Middle frontal gyrus (tissue), 1 donor: ENCODE measurements at regions not wholly inside any gene's neighbourhood (a gene's known extent, or its start where the extent isn't known, plus 50 kb on each side); places are given as distances from the start of the nearest gene placed in this dataset.

Experiments used
- DNase-seq: peaks from one replicate; pipeline ENCODE4 v3.0.0-alpha.2; 2015; ENCODE audit warnings: low spot score; ENCODE audit errors: extremely low spot score

DNA sequence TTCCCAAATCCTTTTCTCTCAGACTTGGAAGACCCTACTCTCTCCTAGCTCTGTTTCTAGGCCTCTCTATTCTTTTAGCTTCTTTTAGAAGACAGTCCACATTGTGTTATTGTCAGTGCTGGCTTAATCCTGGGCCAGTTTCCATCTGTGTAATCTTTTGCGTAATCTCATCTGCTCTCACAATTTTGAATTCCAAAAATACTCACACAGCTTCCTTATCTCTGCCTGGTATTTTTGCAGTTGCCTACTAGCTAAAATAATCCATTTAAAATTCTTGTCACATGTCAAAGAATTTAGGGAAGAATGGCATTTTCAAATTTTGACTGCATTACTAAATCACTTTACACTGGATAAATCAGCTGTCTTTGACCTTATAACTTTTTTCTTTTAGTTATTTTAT lies 200.6 kb upstream of the MEX3C start:
- peak; percentile 66 for DNase-seq

DNA sequence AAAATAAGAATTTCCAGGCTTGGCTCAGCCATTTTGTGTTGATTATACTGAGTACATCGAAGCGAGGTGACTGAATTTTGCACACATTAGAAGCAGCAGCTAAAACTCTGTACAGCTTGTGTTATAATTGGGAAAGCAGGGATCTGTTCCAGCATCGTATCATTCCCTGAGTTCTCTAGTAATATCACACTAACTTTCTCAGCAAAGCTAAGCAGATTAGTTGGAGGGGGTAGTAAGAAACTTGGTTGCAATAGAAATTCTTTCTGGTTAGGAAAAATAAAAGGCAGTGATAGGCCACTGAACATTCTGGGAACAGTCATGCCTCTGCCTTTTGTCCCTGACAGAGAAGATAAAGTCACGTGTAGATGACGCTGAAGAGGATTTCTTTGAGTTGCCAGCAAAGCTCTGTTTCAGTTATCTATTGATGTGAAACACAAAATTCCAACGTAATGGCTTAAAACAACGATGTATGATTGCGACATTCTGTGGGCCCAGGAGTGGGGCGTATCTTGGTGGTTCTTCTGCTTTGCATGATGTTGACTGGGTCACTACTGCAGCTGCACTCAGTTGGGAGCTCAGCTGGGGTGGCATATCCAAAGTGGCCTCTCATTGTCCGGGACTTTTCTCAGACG lies 202.1 kb upstream of the MEX3C start:
- no peak for DNase-seq

DNA sequence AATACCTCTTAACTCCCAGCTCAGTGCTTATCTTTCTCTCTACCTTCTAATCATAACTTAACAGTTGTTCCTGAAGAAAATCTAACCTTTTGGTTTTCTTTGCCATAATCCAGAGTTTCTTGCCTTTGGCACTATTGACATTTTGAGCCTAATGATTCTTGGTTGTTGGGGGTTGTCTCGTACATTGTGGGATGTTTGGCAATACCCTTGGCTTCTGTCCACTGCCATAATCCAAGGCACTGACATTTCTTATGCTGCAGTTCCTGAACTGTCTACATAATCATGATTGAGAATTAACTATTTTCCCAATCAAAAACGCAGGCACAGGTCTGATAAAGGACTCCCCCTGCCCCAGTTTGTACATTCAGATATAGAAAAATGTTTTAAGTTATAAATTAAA lies 203.2 kb upstream of the MEX3C start:
- DNase-seq = no peak

DNA sequence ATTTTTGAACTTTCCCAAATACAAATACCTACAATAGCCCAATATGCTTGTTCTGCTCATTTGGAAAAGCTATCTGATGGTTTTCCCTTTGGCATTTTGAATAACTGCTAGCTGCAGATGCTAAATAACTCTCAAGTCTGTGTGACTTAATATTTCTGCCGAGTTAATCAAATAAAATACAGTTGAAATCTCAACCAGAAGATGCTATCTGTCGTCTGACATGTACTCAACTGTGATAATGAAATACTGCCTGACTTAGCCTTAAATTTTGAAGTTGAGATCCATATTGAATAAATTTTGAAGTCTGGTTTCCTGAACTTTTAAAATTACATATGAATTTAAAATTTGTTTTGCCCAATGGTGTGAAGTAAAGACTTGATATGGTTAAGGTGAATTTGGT lies 204.4 kb upstream of the MEX3C start:
- no peak for DNase-seq

DNA sequence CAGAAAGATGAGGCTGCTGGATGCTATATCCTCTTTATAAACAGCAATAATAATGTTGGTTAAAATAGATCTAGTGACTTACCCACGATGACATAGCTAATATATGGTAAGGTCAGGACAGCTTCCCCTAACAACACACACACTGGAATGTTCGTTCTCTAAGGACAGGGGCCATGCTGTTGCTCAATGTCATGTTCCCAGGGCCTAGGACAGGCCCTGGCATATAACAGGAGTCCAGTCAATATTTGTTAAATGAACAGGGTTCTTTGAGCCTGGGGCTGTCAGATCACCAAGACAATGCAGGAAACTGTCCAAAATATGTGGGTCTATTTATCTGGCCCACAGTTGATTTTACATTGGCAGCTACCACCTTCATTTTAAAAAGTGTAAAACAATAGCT lies 207.1 kb upstream of the MEX3C start:
- DNase-seq = no peak

DNA sequence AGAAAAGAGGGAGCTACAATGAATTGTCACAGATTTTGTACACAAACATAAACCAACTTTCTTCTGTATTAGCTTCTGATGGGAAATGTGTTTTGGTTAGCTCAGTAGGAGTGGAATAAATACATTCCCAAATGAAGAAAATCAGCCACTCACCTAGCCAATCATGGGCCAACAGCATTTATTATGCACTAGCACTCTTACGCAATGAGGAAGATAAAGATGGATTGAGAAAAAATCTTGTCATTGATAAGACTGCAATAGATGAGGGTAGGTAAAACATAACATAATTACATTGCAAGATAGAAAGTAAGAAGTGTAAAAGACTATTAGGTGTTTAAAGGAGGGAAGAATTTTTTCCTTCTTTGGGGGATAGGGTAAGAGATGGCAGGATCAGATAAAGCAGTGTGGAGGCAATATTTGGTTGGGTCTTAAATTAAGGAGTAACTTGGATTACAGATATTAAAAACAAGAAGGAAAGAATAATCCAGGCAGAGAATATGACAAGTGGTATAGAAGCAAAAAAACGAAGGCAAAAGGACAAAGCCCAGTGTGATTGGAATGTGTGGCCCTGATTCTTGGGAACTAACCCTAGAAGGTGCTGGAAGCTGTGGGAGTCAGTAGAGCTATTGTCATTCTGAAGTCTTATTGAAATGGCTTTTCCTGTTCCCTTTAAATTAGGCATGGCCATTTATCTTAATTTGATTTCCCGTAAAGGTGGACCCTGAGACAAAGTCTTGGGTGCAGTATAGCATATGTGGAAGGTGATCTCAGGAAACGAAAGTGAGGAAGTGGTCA lies 208.4 kb upstream of the MEX3C start:
- no peak for DNase-seq

DNA sequence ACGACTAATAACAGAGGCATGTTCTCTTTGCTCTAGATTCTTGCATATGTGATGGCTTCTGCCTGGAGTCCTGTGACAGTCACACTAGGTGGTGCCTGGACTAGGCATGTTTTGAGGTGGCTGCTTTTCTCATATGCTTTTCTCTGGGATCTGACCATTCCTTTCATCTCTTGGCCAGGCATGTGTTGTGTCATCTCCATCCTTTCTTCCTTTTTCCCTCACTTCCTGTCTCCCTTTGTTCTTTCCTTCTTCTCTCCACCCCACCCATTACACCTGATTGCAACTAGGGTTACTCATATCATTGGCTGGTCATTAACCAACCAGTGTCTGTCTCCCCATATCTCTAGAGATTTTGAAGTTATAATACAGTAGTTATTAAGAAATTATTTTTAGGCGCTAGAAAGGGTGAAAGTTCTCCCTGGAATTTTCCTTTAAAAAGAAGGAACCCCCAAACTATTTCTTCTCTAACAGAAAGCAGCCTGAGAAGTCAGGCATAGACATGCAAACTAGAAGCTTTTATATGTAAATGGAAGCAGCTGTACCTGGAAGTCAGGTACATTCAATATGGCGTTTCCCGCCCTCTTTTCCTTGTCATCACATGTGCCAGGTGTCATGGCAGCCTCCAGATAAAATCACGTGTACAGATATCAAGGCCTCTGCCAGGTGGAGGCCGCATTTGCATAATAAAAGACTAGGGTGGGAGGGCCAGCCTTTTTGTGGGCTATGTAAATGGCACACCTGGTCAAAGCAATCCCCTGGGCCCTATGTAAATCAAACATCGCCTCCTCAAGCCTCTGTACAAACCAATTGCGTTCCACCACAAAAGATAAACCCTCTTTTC lies 220.4 kb upstream of the MEX3C start:
- DNase-seq = no peak

DNA sequence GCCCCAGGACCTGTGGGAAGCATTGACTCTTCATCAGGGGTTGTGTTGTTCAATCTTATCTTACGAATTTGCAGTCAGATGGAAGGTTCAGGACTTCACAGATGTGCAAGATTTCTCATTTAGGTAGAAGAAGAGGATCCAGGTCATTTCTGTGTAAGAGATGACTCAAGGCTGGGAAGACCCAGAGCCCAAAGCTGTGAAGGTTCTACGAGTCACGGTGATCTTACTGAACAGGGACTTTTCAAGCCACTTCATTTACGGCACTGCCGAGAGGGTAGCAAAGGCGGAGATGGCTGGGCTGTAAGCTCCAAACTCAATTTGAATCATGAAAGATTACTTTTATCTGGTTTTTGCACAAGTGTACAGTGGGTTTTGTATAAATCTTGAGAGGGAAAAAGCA lies 228.0 kb upstream of the MEX3C start:
- DNase-seq = no peak

DNA sequence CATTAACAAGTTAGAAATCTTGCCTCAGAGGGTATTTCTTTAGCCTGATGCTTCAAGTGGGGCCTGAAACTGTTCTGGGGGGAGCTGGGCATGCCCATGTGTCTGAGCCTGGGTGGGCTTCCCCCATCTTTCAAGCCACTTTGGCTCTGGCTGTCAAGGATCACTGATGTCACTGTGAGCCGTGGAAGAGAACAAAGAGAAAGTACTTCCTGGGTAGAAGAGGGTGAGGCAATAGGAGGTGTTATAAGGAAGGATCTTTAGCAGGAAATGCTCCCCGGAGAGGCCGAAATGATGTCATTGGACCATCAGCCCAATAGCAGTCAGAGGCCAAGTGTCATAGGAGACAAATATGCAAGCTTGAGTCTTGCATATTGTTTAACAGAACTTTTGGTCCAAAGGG lies 228.4 kb upstream of the MEX3C start:
- DNase-seq = no peak

DNA sequence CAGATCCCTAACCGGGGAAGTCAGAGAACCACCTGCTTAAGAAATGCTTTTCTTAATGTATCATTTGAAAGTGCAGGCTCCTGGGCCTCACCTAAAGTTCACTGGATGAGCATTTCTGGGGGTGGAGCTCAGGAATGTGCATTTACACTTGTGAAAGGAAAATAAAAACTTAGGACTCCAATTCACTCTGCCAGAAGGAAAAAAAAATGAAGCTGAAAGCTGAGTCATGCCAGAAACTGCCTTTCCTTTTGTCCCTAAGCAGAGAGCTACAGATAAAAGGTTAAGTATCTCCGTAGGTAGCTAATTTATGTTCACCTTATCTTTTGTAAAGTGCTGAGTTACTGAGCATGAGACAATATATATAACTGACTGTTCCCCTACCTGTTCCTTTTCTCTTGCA lies 229.5 kb upstream of the MEX3C start:
- DNase-seq = no peak

DNA sequence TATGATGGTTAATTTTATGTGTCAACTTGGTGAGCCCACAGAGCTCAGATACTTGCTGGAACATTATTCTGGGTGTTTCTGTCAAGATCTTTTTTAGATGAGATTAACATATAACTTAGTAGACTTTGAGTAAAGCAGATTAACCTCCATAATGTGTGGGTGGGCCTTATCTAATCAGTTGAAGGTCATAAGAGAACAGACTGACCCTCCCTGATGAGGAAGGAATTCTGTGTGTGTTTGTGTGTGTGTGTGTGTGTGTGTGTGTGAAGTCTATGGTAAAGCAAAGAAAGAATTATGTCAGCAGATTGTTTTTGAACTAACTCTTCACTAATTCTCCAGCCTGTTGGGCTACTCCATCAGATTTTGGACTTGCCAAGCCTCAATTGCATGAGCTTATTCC lies 232.2 kb upstream of the MEX3C start:
- no peak for DNase-seq

DNA sequence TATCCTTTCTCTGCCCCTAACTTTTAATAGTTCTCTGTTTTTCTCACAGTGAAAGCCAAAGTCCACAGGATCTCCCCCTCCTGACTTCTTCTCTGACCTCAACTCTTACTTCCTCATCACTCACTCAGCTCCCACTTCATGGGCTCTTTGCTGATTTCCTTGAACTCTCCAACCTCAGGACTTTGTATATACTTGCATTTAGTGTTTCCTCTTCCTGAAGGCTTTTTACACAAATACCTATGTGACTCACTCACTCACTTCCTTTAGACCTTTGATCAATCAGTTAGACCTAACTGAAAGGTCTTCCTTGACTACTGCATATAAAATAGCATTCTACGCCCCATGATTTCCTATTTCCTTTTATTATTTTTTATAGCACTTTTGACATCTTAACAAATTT lies 233.1 kb upstream of the MEX3C start:
- no peak for DNase-seq

DNA sequence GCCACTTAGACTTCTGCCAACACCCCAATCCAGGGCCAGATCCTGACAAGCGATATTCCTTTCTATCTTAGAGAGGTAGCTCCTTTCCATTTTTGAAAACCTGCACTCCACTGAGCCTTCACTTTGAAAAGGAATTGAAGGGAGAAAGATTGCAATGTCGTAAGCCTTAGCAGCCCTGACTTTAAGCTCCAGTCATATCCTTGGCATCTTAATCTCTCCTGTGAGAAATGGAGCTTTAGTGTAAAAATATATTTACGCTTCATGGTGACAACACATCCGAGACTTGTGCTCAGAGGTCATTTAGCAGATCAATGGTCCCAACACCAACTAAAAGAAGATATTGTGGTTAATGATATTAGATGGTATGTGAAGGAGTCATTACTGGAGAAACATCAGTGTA lies 235.8 kb upstream of the MEX3C start:
- DNase-seq = no peak

DNA sequence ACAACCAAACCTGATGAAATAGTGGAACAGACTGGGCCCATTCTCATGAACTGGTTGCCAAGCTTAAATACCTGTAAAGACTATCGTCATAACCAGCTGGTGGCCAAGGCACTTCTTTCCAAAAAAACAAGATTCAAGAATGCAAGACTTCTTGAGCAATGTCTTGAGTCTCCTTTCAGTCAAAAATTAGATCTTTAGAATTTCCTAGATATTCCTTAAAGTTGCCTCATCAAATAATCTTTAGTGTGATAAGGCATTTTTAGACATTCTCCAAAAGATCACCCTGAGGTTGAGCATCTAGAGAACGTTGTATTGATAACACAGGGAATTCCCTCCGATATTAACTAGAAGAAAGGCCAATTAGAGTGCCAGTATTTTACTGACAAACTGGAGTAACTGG lies 236.4 kb upstream of the MEX3C start:
- DNase-seq = no peak

DNA sequence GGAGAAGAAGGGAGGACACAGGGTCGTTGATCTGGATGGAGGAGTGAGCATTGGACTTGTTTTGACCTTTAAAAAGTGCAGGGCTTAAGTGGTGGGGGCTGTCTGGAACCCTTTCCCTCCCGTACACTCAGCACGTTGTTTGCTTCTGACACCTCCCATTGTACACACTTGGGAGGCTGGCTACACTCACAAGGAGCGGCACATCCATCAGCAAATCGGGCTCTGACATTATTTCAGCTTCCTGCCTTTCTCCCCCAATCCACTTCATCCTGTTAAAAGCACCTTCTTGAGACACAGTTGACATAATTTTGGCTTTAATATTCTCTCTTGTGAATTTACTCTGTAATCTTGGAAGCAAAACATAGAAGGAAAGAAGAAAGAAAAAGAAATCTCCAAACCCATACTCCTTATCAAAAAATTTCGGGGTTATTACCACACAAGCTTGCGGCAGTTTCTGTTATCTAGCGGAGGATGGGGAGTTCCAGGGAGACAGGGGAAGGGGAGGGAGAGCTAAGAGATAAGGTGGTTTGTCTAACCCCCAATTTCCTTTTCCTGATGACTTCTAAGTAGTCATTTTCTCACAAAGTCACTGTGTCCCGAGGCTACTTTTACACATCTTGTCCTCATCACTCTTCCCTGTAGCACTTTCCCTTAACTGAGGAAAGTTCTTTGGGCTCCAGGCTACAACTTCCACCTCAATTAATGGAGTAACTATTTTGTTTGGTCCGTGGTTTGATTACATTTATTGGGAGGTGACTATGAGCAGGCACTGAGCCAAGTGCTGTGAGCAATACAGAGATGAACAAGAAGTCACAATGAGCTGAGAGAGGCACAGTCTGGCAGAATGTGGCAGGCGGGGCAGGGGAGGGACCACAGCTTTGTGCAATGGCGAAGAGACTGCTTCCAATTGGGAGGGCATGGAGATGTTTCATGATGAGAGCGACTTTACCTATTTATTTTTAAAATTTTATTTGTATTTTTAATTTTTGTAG lies 240.1 kb upstream of the MEX3C start:
- no peak for DNase-seq

DNA sequence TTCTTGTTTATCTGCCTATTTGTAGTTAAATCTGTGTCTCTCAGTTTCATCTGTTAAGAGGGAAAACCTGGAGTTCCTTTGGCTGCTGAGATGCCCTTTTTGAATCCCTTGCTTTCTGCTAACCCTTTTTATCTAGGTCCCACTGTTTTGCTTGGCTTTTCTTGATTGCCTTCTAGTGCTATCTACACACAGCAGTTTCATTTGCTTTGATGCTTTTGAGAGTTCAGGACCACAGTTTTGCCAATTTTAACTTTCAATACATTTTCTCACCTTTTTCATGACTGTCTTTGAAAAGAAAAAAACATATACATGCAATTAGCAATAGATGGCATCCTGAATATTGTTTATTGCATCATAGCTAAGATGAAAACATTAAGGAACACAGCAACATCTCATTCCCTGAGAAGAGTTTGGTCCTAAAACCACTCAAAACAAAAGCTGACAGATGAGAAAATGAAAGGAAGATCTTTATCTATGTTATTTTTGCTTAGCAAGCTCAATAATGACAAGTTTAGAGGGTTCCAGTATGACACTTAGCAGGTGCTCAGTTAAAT lies 241.4 kb upstream of the MEX3C start:
- DNase-seq = no peak

DNA sequence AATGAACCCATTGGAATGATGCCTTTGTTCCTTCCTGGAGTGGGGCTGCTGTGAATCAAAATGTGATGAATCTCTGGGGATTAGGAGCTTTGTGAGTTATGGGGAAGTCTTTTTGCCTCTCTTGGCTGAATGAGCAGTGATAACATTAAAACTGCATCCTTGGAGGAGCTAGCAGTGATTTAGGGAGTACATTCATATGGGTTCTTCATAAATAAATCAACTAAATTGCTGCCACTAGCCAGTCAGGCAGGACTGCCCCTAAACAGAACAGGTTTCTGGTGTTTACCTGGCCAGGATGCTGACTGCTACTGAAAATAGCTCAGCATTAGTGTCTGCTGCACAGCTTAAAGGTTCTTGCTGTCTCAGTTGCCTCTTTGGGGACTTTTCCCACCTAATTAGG lies 244.5 kb upstream of the MEX3C start:
- DNase-seq = no peak

DNA sequence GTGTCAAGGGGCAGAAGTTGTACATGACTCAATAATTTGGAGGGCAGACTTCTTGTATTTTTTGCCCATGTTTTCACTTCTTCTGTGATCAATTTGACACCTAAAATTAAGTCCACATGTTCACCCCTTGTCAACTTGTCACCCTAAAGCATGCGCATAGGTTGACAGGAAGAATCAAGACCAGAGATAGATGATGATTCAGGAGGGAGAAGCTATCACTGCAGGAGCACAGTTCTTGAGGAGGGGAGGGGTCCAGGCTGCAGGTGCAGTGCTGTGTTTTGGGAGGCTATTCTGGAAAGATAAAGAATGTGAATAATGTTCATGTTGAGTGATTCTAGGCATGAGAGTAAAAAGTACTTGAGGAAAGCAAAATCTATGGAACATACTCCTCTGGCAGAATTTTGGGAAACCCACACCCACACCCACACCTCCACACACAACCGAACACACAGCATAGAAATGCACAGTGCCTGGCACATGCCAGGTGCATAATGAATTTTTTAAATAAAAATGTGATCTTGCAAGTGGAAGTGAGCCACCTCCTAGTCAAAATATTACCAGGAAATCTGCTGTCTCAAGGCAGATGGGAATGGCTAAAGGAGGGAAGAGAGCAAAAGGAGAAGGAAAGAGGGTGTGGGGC lies 249.2 kb upstream of the MEX3C start:
- DNase-seq = no peak

DNA sequence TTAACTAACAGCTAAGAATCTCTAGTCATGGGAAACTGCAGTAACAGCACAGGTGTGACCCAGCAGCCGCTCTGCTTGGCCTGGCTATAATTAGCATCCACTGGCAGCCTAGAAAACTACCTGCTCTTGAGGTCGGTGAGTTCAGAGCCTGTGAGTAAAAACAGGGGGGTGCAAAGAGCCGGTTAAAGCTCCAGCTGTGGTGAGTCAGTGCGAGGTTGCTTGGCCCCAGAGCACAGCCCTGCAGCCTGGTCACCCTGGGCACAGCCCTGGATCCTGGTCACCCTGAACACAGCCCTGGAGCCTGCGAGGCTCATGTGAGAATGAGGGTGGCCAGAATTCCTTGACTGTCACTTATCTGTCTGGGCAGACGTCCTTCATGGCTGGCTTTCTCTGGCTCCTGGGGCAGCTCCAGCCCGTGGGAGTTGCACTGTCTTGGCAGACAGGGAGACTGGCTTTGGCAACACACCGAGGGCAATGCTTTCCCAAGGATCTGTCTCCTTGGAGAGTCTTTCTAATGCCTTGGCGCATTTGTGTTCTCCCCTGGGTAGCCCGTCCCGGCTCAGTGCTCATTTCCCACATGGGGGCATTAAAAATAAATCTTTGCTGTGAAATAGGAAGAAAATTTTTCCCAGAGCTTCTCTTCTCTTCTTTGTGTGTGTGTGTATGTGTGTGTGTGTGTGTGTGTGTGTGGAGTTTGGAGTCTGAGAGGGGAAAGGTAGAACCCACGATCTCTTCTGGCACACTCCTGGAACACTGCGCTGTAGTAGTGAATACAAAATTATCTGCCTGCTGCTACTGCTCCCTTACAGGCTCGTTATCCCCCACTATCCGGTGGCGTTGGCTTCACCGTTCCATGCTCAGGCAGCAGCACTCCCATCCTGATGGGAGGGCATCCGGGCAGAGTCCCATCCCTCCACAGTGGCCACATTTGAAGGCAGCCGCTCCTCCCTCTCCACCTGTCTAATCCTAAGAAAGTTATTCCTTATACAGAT lies 250.2 kb upstream of the MEX3C start:
- peak; percentile 4 for DNase-seq
